HL-60 (cell line): ENCODE measurements at regions not wholly inside any gene's neighbourhood (a gene's known extent, or its start where the extent isn't known, plus 50 kb on each side); places are given as distances from the start of the nearest gene placed in this dataset.

Experiments used
- DNase-seq, 2 experiments: peaks; one replicate each; pipeline ENCODE4 v3.0.0-alpha.2; 2010 to 2020; ENCODE audit warnings: low read depth in 1 of 2, low spot score in 1 of 2
- H3K27ac ChIP-seq: fragments of 250-450 bp; sonication (Bioruptor Pico); replicated peaks from 2 replicates; pipeline ENCODE4 v1.5.1; 2020; ENCODE audit warnings: mild to moderate bottlenecking, moderate library complexity
- H3K27me3 ChIP-seq: fragments of 250-450 bp; sonication (Bioruptor Pico); 2 replicates; pipeline ENCODE4 v1.5.1; 2021; ENCODE audit warnings: mild to moderate bottlenecking, moderate library complexity; ENCODE audit not compliant: insufficient read depth, poor library complexity, severe bottlenecking
- H3K4me3 ChIP-seq: replicated peaks from 2 replicates; pipeline ENCODE4 v1.5.1; 2011; ENCODE audit warnings: mild to moderate bottlenecking, control low read depth, low read length; ENCODE audit not compliant: insufficient read depth
- GABPA ChIP-seq: IDR thresholded peaks from 2 replicates; pipeline ENCODE4 v1.6.1; 2012; ENCODE audit warnings: low read depth
- POLR2AphosphoS5 ChIP-seq: IDR thresholded peaks from 2 replicates; pipeline ENCODE4 v1.6.1; 2012; ENCODE audit warnings: low read depth
- SPI1 ChIP-seq: IDR thresholded peaks from 2 replicates; pipeline ENCODE4 v1.6.1; 2012; ENCODE audit warnings: low read depth, mild to moderate bottlenecking, borderline replicate concordance
- TF ChIP-seq, protein P1 (sequence below): IDR thresholded peaks from one replicate; pipeline ENCODE4 v1.5.1; 2011; ENCODE audit warnings: low read length, control low read depth, inconsistent platforms; ENCODE audit not compliant: insufficient read depth
- TF ChIP-seq, protein P2 (sequence below): IDR thresholded peaks from 2 replicates; pipeline ENCODE4 v1.6.1; 2012; ENCODE audit warnings: low read depth; ENCODE audit not compliant: insufficient replicate concordance

DNA sequence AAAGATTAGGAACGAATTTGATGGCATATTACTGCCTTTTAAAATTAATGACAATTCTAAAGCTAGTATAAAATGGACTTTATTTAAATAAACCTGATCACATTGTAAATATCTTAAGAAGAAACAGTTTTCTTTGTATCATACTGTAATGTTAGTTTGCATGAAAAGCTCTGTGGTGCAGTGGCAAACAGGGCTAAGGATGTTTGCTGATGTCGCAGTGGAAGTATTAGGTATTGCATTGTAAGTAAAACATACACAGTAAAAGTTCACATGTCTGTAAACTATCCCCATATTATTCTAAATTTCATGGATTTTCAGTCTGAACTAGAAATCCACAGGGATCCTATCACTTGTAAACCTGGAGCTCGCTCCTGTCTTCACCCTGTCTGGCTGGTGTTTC is 252.6 kb upstream of the ZNF32 start:
- TF ChIP-seq POLR2AphosphoS5 (no peak), GABPA (no peak), SPI1 (no peak)
- TF ChIP-seq, protein P1, sequence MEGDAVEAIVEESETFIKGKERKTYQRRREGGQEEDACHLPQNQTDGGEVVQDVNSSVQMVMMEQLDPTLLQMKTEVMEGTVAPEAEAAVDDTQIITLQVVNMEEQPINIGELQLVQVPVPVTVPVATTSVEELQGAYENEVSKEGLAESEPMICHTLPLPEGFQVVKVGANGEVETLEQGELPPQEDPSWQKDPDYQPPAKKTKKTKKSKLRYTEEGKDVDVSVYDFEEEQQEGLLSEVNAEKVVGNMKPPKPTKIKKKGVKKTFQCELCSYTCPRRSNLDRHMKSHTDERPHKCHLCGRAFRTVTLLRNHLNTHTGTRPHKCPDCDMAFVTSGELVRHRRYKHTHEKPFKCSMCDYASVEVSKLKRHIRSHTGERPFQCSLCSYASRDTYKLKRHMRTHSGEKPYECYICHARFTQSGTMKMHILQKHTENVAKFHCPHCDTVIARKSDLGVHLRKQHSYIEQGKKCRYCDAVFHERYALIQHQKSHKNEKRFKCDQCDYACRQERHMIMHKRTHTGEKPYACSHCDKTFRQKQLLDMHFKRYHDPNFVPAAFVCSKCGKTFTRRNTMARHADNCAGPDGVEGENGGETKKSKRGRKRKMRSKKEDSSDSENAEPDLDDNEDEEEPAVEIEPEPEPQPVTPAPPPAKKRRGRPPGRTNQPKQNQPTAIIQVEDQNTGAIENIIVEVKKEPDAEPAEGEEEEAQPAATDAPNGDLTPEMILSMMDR, result no peak
- TF ChIP-seq, protein P2, sequence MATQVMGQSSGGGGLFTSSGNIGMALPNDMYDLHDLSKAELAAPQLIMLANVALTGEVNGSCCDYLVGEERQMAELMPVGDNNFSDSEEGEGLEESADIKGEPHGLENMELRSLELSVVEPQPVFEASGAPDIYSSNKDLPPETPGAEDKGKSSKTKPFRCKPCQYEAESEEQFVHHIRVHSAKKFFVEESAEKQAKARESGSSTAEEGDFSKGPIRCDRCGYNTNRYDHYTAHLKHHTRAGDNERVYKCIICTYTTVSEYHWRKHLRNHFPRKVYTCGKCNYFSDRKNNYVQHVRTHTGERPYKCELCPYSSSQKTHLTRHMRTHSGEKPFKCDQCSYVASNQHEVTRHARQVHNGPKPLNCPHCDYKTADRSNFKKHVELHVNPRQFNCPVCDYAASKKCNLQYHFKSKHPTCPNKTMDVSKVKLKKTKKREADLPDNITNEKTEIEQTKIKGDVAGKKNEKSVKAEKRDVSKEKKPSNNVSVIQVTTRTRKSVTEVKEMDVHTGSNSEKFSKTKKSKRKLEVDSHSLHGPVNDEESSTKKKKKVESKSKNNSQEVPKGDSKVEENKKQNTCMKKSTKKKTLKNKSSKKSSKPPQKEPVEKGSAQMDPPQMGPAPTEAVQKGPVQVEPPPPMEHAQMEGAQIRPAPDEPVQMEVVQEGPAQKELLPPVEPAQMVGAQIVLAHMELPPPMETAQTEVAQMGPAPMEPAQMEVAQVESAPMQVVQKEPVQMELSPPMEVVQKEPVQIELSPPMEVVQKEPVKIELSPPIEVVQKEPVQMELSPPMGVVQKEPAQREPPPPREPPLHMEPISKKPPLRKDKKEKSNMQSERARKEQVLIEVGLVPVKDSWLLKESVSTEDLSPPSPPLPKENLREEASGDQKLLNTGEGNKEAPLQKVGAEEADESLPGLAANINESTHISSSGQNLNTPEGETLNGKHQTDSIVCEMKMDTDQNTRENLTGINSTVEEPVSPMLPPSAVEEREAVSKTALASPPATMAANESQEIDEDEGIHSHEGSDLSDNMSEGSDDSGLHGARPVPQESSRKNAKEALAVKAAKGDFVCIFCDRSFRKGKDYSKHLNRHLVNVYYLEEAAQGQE, result no peak
- no peak overlapping the region for H3K27ac ChIP-seq
- no peak for DNase-seq
- peaks cover 6% of the 10 kb centered on the region for H3K27me3 ChIP-seq
- no peak overlapping the region for H3K4me3 ChIP-seq

DNA sequence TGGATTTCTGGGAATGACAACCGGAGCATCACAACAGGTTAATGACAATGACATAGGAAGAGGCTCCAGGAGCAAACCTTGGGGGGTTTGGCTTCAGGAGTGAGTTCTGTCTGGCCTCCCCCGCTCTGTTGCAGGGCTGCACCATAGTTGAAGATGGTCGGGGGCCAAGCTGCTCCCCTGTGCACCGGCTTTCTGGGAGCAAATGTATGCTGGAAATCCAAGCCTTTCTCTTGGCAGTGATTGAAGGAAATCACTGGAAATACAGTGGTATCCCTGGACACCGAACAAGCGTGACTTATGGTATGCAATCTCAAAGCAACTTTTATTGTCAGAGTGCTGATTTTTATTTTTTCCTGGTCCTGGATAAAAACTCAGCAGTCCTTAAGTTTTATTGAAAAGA is 251.9 kb upstream of the ZNF32 start:
- TF ChIP-seq SPI1 (no peak), GABPA (no peak), POLR2AphosphoS5 (no peak)
- TF ChIP-seq, protein P2, result no peak
- TF ChIP-seq, protein P1, result no peak
- no peak for DNase-seq
- no peak overlapping the region for H3K4me3 ChIP-seq
- H3K27ac ChIP-seq, result no peak overlapping the region
- H3K27me3 ChIP-seq, result peaks cover 1% of the 10 kb centered on the region

DNA sequence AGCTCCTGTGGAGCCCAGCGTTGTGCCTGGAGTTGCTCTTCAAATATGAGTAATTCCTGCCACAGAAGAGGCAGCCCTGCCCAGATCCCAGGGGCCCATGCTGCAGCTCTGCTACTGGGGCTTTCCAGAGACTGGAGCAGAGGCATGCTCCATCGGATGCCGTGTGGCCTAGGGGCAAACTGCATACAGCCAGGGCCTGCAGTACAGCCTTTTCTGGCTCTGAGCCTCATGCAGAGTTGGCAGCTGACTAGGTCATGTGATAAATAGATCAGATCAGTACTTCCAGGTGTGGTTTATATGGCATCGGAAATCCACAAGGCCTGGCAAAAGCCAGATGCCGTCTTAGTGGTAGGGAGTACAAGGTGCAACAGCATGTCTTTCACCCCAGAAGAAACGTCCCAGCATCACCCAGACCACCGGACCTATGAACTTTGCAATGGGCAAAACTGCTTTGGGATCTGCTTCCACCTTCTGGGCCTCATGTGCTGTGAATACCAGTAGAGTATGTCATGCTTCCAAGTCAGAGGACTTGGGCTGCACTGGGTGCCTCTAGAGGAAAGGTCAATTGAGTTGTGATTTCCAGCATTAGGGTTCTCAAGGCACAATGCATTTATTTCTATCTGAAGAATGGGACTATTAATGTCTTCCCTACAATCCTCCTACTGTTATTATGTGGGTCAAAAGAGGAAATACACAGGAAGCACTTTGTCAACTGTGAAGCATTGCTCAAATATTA is 250.7 kb upstream of the ZNF32 start:
- no peak for TF ChIP-seq SPI1
- TF ChIP-seq, protein P2, result no peak
- no peak for TF ChIP-seq POLR2AphosphoS5
- TF ChIP-seq GABPA, result no peak
- TF ChIP-seq, protein P1, result no peak
- Histone ChIP-seq H3K27ac (no peak overlapping the region), H3K27me3 (no peaks in the 10 kb centered on the region), H3K4me3 (no peak overlapping the region)
- DNase-seq, result no peak
